GM19455 (cell line): ENCODE measurements at regions not wholly inside any gene's neighbourhood (a gene's known extent, or its start where the extent isn't known, plus 50 kb on each side); places are given as distances from the start of the nearest gene placed in this dataset.

ENCODE experiments used
- ATAC-seq: cut with Tn5 transposase; IDR thresholded peaks from one replicate; pipeline ENCODE4 v1.9.1; 2021; ENCODE audit not compliant: unreplicated experiment

DNA sequence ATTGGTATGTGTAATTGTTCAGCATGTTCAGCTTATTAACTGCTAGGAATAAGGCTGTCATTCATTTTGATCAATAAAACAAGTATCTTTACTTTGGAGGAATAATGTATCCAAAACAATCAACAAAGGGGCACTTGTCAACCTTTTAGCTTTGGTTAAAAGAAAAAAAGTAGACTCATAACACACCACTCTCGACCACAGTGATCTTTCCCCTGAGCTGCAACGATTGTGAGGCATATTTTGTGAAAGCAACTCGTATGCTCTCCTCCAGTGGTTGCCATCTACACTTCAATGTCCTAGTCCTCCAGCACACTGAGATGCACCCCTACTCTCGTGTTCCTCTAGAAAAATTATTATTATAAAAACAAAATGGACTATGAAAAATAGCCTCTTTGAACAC is 60.1 kb upstream of the PDE7B start:
- ATAC-seq = no peak

DNA sequence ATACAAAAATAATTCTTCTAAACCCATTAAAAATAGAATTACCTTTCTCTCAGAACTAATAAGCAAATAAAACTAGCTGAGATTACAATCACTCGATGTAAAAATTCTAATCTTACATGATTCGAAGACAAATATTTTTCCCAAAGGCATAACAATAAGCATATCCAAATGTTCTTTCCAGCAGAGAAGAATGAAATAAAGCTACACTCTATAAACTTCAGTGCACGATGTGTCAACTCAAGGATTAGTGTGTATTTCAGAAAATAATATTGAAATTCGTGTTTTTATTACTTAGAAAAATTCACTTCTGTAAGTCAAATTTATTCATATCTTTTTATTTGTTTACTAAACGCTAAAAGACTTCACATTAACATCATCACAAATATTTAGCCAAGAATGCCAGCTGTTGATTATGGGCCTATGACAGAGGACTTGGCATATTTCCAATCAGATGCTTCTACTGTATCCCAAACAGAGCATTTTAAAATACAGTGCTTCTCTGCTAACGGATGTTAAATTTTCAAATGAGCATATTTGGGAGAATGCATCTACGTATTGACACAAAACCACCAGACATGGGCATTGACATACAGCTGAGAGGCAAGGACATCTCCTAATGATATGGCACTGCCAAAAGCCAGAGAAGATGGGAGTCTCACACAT is 54.7 kb upstream of the PDE7B start:
- no peak for ATAC-seq

DNA sequence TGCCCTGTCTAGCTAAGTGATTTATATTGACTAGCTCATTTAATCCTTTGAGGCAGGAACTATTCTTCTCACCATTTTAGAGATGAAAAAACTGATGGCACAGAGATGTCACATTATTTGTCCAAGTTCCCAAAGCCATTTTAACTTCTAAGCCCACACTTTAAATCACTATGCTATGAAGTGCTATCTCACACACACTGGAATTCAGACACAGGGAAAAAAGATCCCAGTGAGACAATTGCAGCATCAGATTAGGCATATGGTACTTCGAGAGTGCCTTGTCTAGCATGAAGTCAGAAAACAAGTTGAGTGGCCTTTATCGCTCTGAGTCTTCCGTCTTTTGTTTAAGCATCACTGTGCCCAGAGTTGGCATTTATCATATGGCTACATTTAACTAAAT is 54.1 kb upstream of the PDE7B start:
- no peak for ATAC-seq

DNA sequence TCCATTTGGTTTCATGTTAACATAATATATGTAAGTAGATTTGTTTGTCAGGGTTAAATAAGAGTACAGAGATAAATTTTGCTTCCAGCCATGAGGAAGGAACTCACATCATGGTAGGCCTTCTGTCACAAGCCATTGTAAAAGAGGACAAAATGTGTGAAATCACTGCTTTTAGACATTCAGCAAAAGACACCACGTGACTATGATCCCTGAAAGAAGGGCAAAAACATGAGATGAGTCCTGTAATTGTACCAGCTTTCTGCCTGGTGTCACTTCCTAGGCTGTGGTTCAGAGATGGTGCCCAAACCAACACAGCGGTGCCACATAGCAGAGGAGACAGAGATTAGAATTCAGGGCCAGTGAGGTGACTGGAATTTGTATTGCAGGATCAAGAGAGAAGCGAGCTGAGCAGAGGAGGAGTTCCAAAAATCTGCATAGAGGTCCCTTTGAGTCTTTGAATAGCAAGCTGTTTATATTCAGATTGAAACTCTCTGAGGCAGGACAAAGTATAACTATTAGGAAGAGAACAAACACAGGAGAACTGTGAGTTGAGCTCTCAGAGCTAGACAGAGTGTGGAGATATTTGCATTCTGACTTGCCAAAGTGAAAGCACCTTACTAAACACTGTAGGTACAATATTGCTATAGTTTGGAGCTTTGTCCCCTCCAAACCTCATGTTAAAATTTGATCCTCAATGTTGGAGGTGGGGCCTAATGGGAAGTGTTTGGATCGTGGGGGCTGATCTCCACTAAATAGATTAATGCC is 52.6 kb upstream of the PDE7B start:
- no peak for ATAC-seq
